IPS DF 4.7 (cell line): ENCODE measurements at regions not wholly inside any gene's neighbourhood (a gene's known extent, or its start where the extent isn't known, plus 50 kb on each side); places are given as distances from the start of the nearest gene placed in this dataset.
"Not testable (repeated sequence)": the region's sequence is repeated elsewhere in the genome, so short reads cannot be mapped to it uniquely, and the experiment has no call there.

Source experiments
- DNase-seq: peaks from one replicate; pipeline ENCODE4 v3.0.0-alpha.2; 2013; ENCODE audit warnings: low spot score; ENCODE audit errors: extremely low read depth

GRCh38 chr16:25566183-25566582 is 125.6 kb upstream of the HS3ST4 start:
- DNase-seq: no peak

- no peak for DNase-seq
Measured at GRCh38 chr16:25563700-25564099, 128.1 kb upstream of the HS3ST4 start.

- not testable (repeated sequence) for DNase-seq
Measured at GRCh38 chr16:25561723-25562122, 130.0 kb upstream of the HS3ST4 start.

GRCh38 chr16:25556968-25557312 is 134.8 kb upstream of the HS3ST4 start:
- not testable (repeated sequence) for DNase-seq

GRCh38 chr16:25556289-25556967 is 135.3 kb upstream of the HS3ST4 start:
- not testable (repeated sequence) for DNase-seq

- DNase-seq: no peak
Measured at GRCh38 chr16:25553711-25554436, 137.9 kb upstream of the HS3ST4 start.

- DNase-seq: no peak
Measured at GRCh38 chr16:25550647-25551046, 141.1 kb upstream of the HS3ST4 start.

GRCh38 chr16:25546791-25547190 is 145.0 kb upstream of the HS3ST4 start:
- DNase-seq: no peak

- no peak for DNase-seq
Measured at GRCh38 chr16:25544294-25544693, 147.5 kb upstream of the HS3ST4 start.

- no peak for DNase-seq
Measured at GRCh38 chr16:25542306-25542705, 149.5 kb upstream of the HS3ST4 start.

GRCh38 chr16:25539767-25540166 is 152.0 kb upstream of the HS3ST4 start:
- not testable (repeated sequence) for DNase-seq

- DNase-seq: no peak
Measured at GRCh38 chr16:25523183-25523582, 168.6 kb upstream of the HS3ST4 start.

GRCh38 chr16:25512041-25512440 is 179.7 kb upstream of the HS3ST4 start:
- no peak for DNase-seq

GRCh38 chr16:25509456-25509855 is 182.3 kb upstream of the HS3ST4 start:
- no peak for DNase-seq

GRCh38 chr16:25501530-25502255 is 190.1 kb upstream of the HS3ST4 start:
- DNase-seq: no peak

GRCh38 chr16:25494292-25494691 is 197.5 kb upstream of the HS3ST4 start:
- no peak for DNase-seq

GRCh38 chr16:25493136-25493811 is 198.5 kb upstream of the HS3ST4 start:
- DNase-seq: no peak

GRCh38 chr16:25488435-25488834 is 203.3 kb upstream of the HS3ST4 start:
- no peak for DNase-seq

GRCh38 chr16:25487888-25488287 is 203.9 kb upstream of the HS3ST4 start:
- DNase-seq: no peak

- DNase-seq: peak; percentile 75
Measured at GRCh38 chr16:25481636-25482035, 210.1 kb upstream of the HS3ST4 start.

GRCh38 chr16:25478476-25478875 is 213.3 kb upstream of the HS3ST4 start:
- DNase-seq: no peak

GRCh38 chr16:25464058-25464457 is 206.4 kb upstream of the ZKSCAN2 start:
- DNase-seq: no peak
